ENCODE measurements at regions not wholly inside any gene's neighbourhood (a gene's known extent, or its start where the extent isn't known, plus 50 kb on each side); places are given as distances from the start of the nearest gene placed in this dataset.

- no peak for TF ChIP-seq EZH2 (IDR thresholded peaks at IDR 0.05; ENCODE audit: low read length)
- no peak for TF ChIP-seq CTCF (optimal IDR thresholded peaks at IDR 0.05 in 1 of 3, IDR thresholded peaks at IDR 0.05 in 1 of 3, conservative IDR thresholded peaks at IDR 0.05 in 1 of 3; ENCODE audit: extremely low read depth in 1 of 3, insufficient read depth in 2 of 3, low read length in 3 of 3)
Measured at GRCh38 chr12:74204236-74204635, 333.4 kb upstream of the ATXN7L3B start.

Data from keratinocyte (primary cell).